MCF 10A (cell line): ENCODE measurements at regions not wholly inside any gene's neighbourhood (a gene's known extent, or its start where the extent isn't known, plus 50 kb on each side); places are given as distances from the start of the nearest gene placed in this dataset. TPM values are rescaled to one million over a fixed set of nuclear protein-coding genes. Genes with fewer than 3 reads are reported as not detected.
"Not testable (repeated sequence)": the region's sequence is repeated elsewhere in the genome, so short reads cannot be mapped to it uniquely, and the experiment has no call there.

Experiments used
- BruUV-seq: library from RNA; stranded (reverse); fragments of 400-500 nt; replicated peaks from 2 replicates; lab custom pipeline; 2021; lab: Mats Ljungman, UMichigan
- CTCF ChIA-PET: fragments of 300-600 bp; sonication (Branson Sonifier 250); formaldehyde crosslinking; extraction: SDS; loops from one replicate; lab custom pipeline; 2021; ENCODE audit warnings: antibody characterized with exemption, inconsistent platforms; lab: Yijun Ruan, JAX
- POLR2A ChIA-PET: fragments of 300-600, 350-650 bp; sonication (Branson Sonifier 250); formaldehyde crosslinking; extraction: SDS; loops from one replicate; lab custom pipeline; 2020; ENCODE audit warnings: antibody characterized with exemption, inconsistent platforms; lab: Yijun Ruan, JAX
- DNase-seq: peaks from one replicate; pipeline ENCODE4 v3.0.0-alpha.2; 2018; ENCODE audit not compliant: unreplicated experiment
- H3K27ac Mint-ChIP-seq: one replicate; pipeline ENCODE4 v1.8.0; 2022; ENCODE audit warnings: mild to moderate bottlenecking, low read depth, mixed read lengths; ENCODE audit not compliant: unreplicated experiment
- H3K27me3 Mint-ChIP-seq: one replicate; pipeline ENCODE4 v1.8.0; 2022; ENCODE audit warnings: mixed read lengths; ENCODE audit not compliant: insufficient read depth, unreplicated experiment
- H3K36me3 Mint-ChIP-seq: one replicate; pipeline ENCODE4 v1.8.0; 2022; ENCODE audit warnings: mild to moderate bottlenecking, moderate library complexity, mixed read lengths; ENCODE audit not compliant: insufficient read depth, unreplicated experiment
- H3K4me1 Mint-ChIP-seq: one replicate; pipeline ENCODE4 v1.8.0; 2022; ENCODE audit warnings: mixed read lengths; ENCODE audit not compliant: insufficient read depth, unreplicated experiment
- H3K4me3 Mint-ChIP-seq: one replicate; pipeline ENCODE4 v1.8.0; 2022; ENCODE audit warnings: mild to moderate bottlenecking, moderate library complexity, mixed read lengths; ENCODE audit not compliant: unreplicated experiment
- H3K9me3 Mint-ChIP-seq: one replicate; pipeline ENCODE4 v1.8.0; 2022; ENCODE audit warnings: mixed read lengths; ENCODE audit not compliant: unreplicated experiment
- intact Hi-C: fragments of 100-400 bp; cut with micrococcal nuclease; formaldehyde crosslinking; loops from 2 replicates; pipeline ENCODE4 v1.14.1; 2022
- microRNA-seq: library from miRNA; unstranded; fragments of <30 nt; microRNA quantifications from one replicate; pipeline ENCODE4 v1.2.0, GENCODE V29; 2022

- H3K36me3 Mint-ChIP-seq, BruUV-seq, H3K4me1 Mint-ChIP-seq, intact Hi-C loops, H3K4me3 Mint-ChIP-seq, CTCF ChIA-PET, H3K27me3 Mint-ChIP-seq, POLR2A ChIA-PET, H3K27ac Mint-ChIP-seq, DNase-seq, H3K9me3 Mint-ChIP-seq: not testable (repeated sequence)
These were observed 146.0 kb upstream of the POTED start for GRCh38 chr21:13463562-13463961.

Small RNA genes in the stretch of these regions (microRNA-seq; reads per million reads assigned to microRNA genes)
- gene MIR3156-3 = not detected
